Gastroesophageal sphincter (tissue), 4 donors: ENCODE measurements at regions not wholly inside any gene's neighbourhood (a gene's known extent, or its start where the extent isn't known, plus 50 kb on each side); places are given as distances from the start of the nearest gene placed in this dataset.

Experiments
- ATAC-seq: fragments of 150-250 bp; one replicate; pipeline ENCODE4 v1.9.1; 2016; ENCODE audit warnings: mild to moderate bottlenecking, moderate library complexity
- H3K27ac ChIP-seq, 4 donors: fragments of 200-600 bp; sonication (generic) in 3 of 4; 1 replicate in 3 of 4; 2 replicates in 1 of 4; pipeline ENCODE4 v1.5.1; 2016 to 2019
- H3K27me3 ChIP-seq: fragments of 200-600 bp; sonication (generic); one replicate; pipeline ENCODE4 v1.5.1; 2019
- H3K36me3 ChIP-seq, 2 donors: fragments of 200-600 bp; sonication (generic); one replicate each; pipeline ENCODE4 v1.5.1; 2019; ENCODE audit warnings: control low read depth in 1 of 2
- H3K4me1 ChIP-seq, 3 donors: fragments of 200-600 bp; sonication (generic); 1 replicate in 2 of 3; 2 replicates in 1 of 3; pipeline ENCODE4 v1.5.1; 2016 to 2019; ENCODE audit warnings: control low read depth in 2 of 3
- H3K4me3 ChIP-seq, 2 donors: fragments of 200-600 bp; sonication (generic); one replicate each; pipeline ENCODE4 v1.5.1; 2019; ENCODE audit warnings: mild to moderate bottlenecking in 1 of 2, moderate library complexity in 1 of 2
- H3K9me3 ChIP-seq, 3 donors: fragments of 200-600 bp; sonication (generic); one replicate each; pipeline ENCODE4 v1.5.1; 2017 to 2019; ENCODE audit warnings: control low read depth in 2 of 3
- CTCF ChIP-seq, 4 experiments: fragments of 200-600 bp in 2 of 4; fragments of 450-650 bp in 2 of 4; sonication (generic) in 1 of 4; IDR thresholded peaks; one replicate each; pipeline ENCODE4 v1.5.1; 2017 to 2019; ENCODE audit warnings: antibody characterized with exemption in 4 of 4, mild to moderate bottlenecking in 2 of 4, moderate library complexity in 2 of 4
- EP300 ChIP-seq: sonication (generic); formaldehyde crosslinking; IDR thresholded peaks from one replicate; pipeline ENCODE4 v1.6.1; 2017; ENCODE audit warnings: antibody characterized with exemption, mild to moderate bottlenecking
- POLR2A ChIP-seq, 2 donors: fragments of 450-650 bp; IDR thresholded peaks; one replicate each; pipeline ENCODE4 v1.6.1; 2017; ENCODE audit warnings: antibody characterized with exemption in 2 of 2, mild to moderate bottlenecking in 2 of 2, moderate library complexity in 1 of 2
- POLR2AphosphoS5 ChIP-seq: sonication (generic); formaldehyde crosslinking; IDR thresholded peaks from one replicate; pipeline ENCODE4 v1.6.1; 2017; ENCODE audit warnings: antibody characterized with exemption
- WGBS, 2 donors: methylation state at CpG; one replicate each; pipeline ENCODE4 v1.1.5; 2018; ENCODE audit warnings: low coverage in 1 of 2; 5-methylcytosine and 5-hydroxymethylcytosine counted together

GRCh38 chr12:84732828-84733340, 179.7 kb downstream of the SLC6A15 start:
- Histone ChIP-seq H3K4me1 (no peaks in the 10 kb centered on the region), H3K9me3 (no peaks in the 10 kb centered on the region), H3K4me3 (no peak overlapping the region), H3K27ac (no peak overlapping the region), H3K36me3 (no peaks in the 10 kb centered on the region), H3K27me3 (no peaks in the 10 kb centered on the region)
- no peak for ATAC-seq
- WGBS, 2 donors: 79 to 84% methylated on average over 2 of the region's 2 CpGs
- TF ChIP-seq CTCF (IDR thresholded peaks at IDR 0.05) (no peak), POLR2A (IDR thresholded peaks at IDR 0.05) (no peak), EP300 (no peak), POLR2AphosphoS5 (no peak)

GRCh38 chr12:84730561-84731162, 181.9 kb downstream of the SLC6A15 start:
- 51 to 62% methylated on average over 3 of the region's 3 CpGs for WGBS, 2 donors
- Histone ChIP-seq H3K36me3 (no peaks in the 10 kb centered on the region), H3K4me1 (no peaks in the 10 kb centered on the region), H3K4me3 (no peak overlapping the region), H3K9me3 (no peaks in the 10 kb centered on the region), H3K27ac (no peak overlapping the region), H3K27me3 (no peaks in the 10 kb centered on the region)
- TF ChIP-seq POLR2AphosphoS5 (no peak), CTCF (IDR thresholded peaks at IDR 0.05) (no peak), POLR2A (IDR thresholded peaks at IDR 0.05) (no peak), EP300 (no peak)
- no peak for ATAC-seq

- no peaks in the 10 kb centered on the region for H3K4me1 ChIP-seq
- TF ChIP-seq CTCF (IDR thresholded peaks at IDR 0.05): no peak
- no peak for TF ChIP-seq POLR2AphosphoS5
- TF ChIP-seq POLR2A (IDR thresholded peaks at IDR 0.05): no peak
- TF ChIP-seq EP300: no peak
- no peak for ATAC-seq
- H3K27me3 ChIP-seq: no peaks in the 10 kb centered on the region
- H3K36me3 ChIP-seq: no peaks in the 10 kb centered on the region
- H3K4me3 ChIP-seq: no peak overlapping the region
- no peak overlapping the region for H3K27ac ChIP-seq
- 53 to 69% methylated on average over 3 of the region's 3 CpGs for WGBS, 2 donors
- H3K9me3 ChIP-seq: no peaks in the 10 kb centered on the region
Measured at GRCh38 chr12:84727961-84728360, 184.6 kb downstream of the SLC6A15 start.

GRCh38 chr12:84726780-84727179, 185.8 kb downstream of the SLC6A15 start:
- Histone ChIP-seq H3K4me3 (no peak overlapping the region), H3K9me3 (no peaks in the 10 kb centered on the region), H3K36me3 (no peaks in the 10 kb centered on the region), H3K27ac (no peak overlapping the region), H3K27me3 (no peaks in the 10 kb centered on the region), H3K4me1 (no peaks in the 10 kb centered on the region)
- TF ChIP-seq CTCF (IDR thresholded peaks at IDR 0.05) (no peak), POLR2A (IDR thresholded peaks at IDR 0.05) (no peak), EP300 (no peak)
- 69 to 89% methylated on average over 2 of the region's 2 CpGs for WGBS, 2 donors
- no peak for ATAC-seq

GRCh38 chr12:84723988-84724387, 188.6 kb downstream of the SLC6A15 start:
- no peak overlapping the region for H3K27ac ChIP-seq
- no peaks in the 10 kb centered on the region for H3K4me1 ChIP-seq
- TF ChIP-seq POLR2AphosphoS5 (no peak), EP300 (no peak), CTCF (IDR thresholded peaks at IDR 0.05) (no peak), POLR2A (IDR thresholded peaks at IDR 0.05) (no peak)
- no peak overlapping the region for H3K4me3 ChIP-seq
- no peaks in the 10 kb centered on the region for H3K27me3 ChIP-seq
- ATAC-seq: no peak
- no peaks in the 10 kb centered on the region for H3K36me3 ChIP-seq
- WGBS, 2 donors: 39 to 44% methylated on average over 2 of the region's 2 CpGs
- no peaks in the 10 kb centered on the region for H3K9me3 ChIP-seq
